ENCODE measurements at regions not wholly inside any gene's neighbourhood (a gene's known extent, or its start where the extent isn't known, plus 50 kb on each side); places are given as distances from the start of the nearest gene placed in this dataset.

DNA sequence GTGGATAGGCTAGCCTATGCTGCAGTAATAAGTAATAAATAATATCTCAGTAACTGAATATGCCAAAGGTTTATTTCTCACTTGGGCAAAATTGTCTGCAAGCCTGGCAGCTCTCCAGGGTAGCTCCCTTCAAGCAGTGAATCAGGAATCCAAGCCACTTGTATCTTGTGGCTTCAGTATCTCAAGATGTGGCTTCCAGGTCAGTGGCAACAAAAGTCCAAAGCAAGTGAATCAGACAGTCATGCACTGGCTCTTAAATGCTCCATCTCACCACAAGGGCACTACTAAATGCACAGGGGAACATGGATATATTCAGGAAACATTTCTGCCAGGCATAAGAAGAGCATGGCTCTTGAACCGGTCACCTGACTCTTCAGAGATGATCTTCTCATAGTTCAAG is 126.3 kb downstream of the KCTD12 start:
- POLR2A ChIA-PET, result interaction anchor here (0.5 kb wide), 1 partner anchor 92 kb away, joined by 3 read pairs; no protein-coding TSS in a partner anchor
- TF ChIP-seq ZNF384 (IDR thresholded peaks at IDR 0.05) (no peak), FOXM1 (IDR thresholded peaks at IDR 0.05; ENCODE audit: borderline replicate concordance) (no peak), SUZ12 (IDR thresholded peaks at IDR 0.05) (no peak), FOXA1 (IDR thresholded peaks at IDR 0.05) (no peak), L3MBTL2 (conservative IDR thresholded peaks at IDR 0.05) (no peak), ARNT (IDR thresholded peaks at IDR 0.05) (no peak), PKNOX1 (IDR thresholded peaks at IDR 0.05) (no peak)
- CTCF ChIA-PET, result interaction anchor here (1.3 kb wide), 1 partner anchor 125 kb away, joined by 3 read pairs; no protein-coding TSS in a partner anchor
- no peak for DNase-seq (ENCODE audit: extremely low spot score)

DNA sequence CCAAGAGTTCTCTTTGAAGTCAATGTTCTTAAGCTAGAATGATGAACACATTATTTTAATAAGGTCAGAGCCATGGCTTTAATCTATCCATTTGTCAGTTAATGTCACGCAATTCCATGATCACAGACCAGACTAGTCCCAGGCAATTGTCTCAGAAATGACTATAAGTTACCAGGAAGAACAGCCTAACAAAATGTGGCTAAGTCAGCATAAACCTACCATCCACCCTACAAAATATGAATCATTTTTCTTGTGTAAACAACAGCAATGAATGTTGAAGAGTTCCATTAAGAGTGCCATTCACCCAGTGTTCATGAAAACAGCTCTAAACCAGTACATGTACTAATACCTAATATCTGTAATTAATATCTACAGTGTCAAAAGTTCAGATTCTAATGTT is 127.5 kb downstream of the KCTD12 start:
- CTCF ChIA-PET, result interaction anchor here (1.3 kb wide), 1 partner anchor 126 kb away, joined by 3 read pairs; no protein-coding TSS in a partner anchor
- POLR2A ChIA-PET, result no interaction called here
- TF ChIP-seq ZNF384 (IDR thresholded peaks at IDR 0.05) (no peak), ELF4 (IDR thresholded peaks at IDR 0.05) (no peak), HDGF (IDR thresholded peaks at IDR 0.05; ENCODE audit: borderline replicate concordance) (no peak), PKNOX1 (IDR thresholded peaks at IDR 0.05) (no peak), SUZ12 (IDR thresholded peaks at IDR 0.05) (no peak)
- no peak for DNase-seq (ENCODE audit: extremely low spot score)

DNA sequence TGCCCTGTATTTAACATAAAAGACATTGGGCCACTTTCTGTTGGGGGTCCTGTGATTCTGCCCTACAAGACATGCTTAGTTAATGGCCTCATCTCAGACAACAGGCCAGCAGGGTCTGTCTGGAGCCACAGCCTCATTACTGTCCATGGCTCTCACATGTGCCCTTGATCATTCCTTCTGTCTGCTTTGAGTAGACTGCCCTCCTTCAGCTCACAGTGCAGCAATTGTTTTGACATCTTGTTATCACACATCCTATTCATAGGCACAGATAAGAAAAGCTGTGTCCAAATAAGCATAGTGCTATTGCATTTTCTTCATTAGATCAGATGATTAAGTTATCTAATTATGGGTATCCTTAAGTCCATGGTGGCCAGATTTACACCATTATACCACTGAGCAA is 127.9 kb downstream of the KCTD12 start:
- ChIA-PET POLR2A (no interaction called here), CTCF (no interaction called here)
- TF ChIP-seq CTBP1 (IDR thresholded peaks at IDR 0.05; ENCODE audit: borderline replicate concordance) (no peak), TARDBP (IDR thresholded peaks at IDR 0.05) (no peak), ARNT (IDR thresholded peaks at IDR 0.05) (no peak), L3MBTL2 (conservative IDR thresholded peaks at IDR 0.05) (no peak), HDGF (IDR thresholded peaks at IDR 0.05; ENCODE audit: borderline replicate concordance) (no peak), FOXK2 (IDR thresholded peaks at IDR 0.05) (no peak), FOXM1 (IDR thresholded peaks at IDR 0.05; ENCODE audit: borderline replicate concordance) (no peak), LEF1 (IDR thresholded peaks at IDR 0.05; ENCODE audit: borderline replicate concordance) (no peak), SUZ12 (IDR thresholded peaks at IDR 0.05) (no peak), PKNOX1 (IDR thresholded peaks at IDR 0.05) (no peak), SP1 (IDR thresholded peaks at IDR 0.05) (no peak), NFRKB (IDR thresholded peaks at IDR 0.05) (no peak)
- no peak for DNase-seq (ENCODE audit: extremely low spot score)

DNA sequence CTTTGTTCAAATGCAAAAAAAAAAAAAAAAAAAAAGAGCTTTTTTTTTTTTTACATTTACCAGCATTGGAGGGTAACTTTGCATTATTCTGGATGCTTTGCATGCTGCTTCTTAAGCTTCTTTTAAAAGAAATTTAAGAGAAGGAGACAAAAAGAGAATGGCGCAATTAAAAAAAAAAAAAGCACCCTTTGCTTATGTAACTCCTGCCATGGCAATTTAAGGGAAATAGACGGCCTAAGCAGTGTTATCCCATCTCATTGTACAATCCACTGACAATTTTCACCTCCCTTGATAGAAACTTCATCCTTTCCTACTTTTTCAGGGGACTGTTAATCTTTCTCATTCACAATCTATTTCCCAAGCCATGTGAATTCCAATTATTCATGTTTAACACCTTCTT is 129.8 kb downstream of the KCTD12 start:
- TF ChIP-seq ZNF384 (IDR thresholded peaks at IDR 0.05), result no peak
- no peak for TF ChIP-seq L3MBTL2 (conservative IDR thresholded peaks at IDR 0.05)
- no peak for TF ChIP-seq FOXA1 (IDR thresholded peaks at IDR 0.05)
- TF ChIP-seq ELF4 (IDR thresholded peaks at IDR 0.05), result no peak
- no peak for TF ChIP-seq BHLHE40 (IDR thresholded peaks at IDR 0.05; ENCODE audit: borderline replicate concordance)
- TF ChIP-seq LEF1 (IDR thresholded peaks at IDR 0.05; ENCODE audit: borderline replicate concordance), result no peak
- no peak for TF ChIP-seq PKNOX1 (IDR thresholded peaks at IDR 0.05)
- no peak for TF ChIP-seq SUZ12 (IDR thresholded peaks at IDR 0.05)
- TF ChIP-seq NFRKB (IDR thresholded peaks at IDR 0.05), result no peak
- TF ChIP-seq TARDBP (IDR thresholded peaks at IDR 0.05), result no peak
- TF ChIP-seq HDGF (IDR thresholded peaks at IDR 0.05; ENCODE audit: borderline replicate concordance), result no peak
- no peak for TF ChIP-seq CTBP1 (IDR thresholded peaks at IDR 0.05; ENCODE audit: borderline replicate concordance)
- TF ChIP-seq SP1 (IDR thresholded peaks at IDR 0.05), result no peak
- ChIA-PET CTCF (interaction anchor here (0.6 kb wide), 1 partner anchor 1086 kb away, joined by 4 read pairs; no protein-coding TSS in a partner anchor), POLR2A (no interaction called here)
- DNase-seq (ENCODE audit: extremely low spot score), result no peak

GRCh38 chr13:76754414-76754813 is 131.8 kb downstream of the KCTD12 start:
- ChIA-PET POLR2A (interaction anchor here (0.6 kb wide), 1 partner anchor 406 kb away, joined by 4 read pairs; no protein-coding TSS in a partner anchor), CTCF (no interaction called here)
- DNase-seq (ENCODE audit: extremely low spot score), result no peak
- no peak for TF ChIP-seq TARDBP (IDR thresholded peaks at IDR 0.05)
- no peak for TF ChIP-seq BHLHE40 (IDR thresholded peaks at IDR 0.05; ENCODE audit: borderline replicate concordance)
- TF ChIP-seq FOXM1 (IDR thresholded peaks at IDR 0.05; ENCODE audit: borderline replicate concordance), result no peak
- TF ChIP-seq SP1 (IDR thresholded peaks at IDR 0.05), result no peak
- TF ChIP-seq ZNF384 (IDR thresholded peaks at IDR 0.05), result no peak
- no peak for TF ChIP-seq PKNOX1 (IDR thresholded peaks at IDR 0.05)
- no peak for TF ChIP-seq CTBP1 (IDR thresholded peaks at IDR 0.05; ENCODE audit: borderline replicate concordance)
- TF ChIP-seq HDGF (IDR thresholded peaks at IDR 0.05; ENCODE audit: borderline replicate concordance), result no peak
- no peak for TF ChIP-seq ARNT (IDR thresholded peaks at IDR 0.05)
- TF ChIP-seq SUZ12 (IDR thresholded peaks at IDR 0.05), result no peak
- no peak for TF ChIP-seq LEF1 (IDR thresholded peaks at IDR 0.05; ENCODE audit: borderline replicate concordance)
- no peak for TF ChIP-seq FOXA1 (IDR thresholded peaks at IDR 0.05)
- no peak for TF ChIP-seq ELF4 (IDR thresholded peaks at IDR 0.05)
- TF ChIP-seq FOXK2 (IDR thresholded peaks at IDR 0.05), result no peak
- no peak for TF ChIP-seq L3MBTL2 (conservative IDR thresholded peaks at IDR 0.05)
- no peak for TF ChIP-seq NFRKB (IDR thresholded peaks at IDR 0.05)

All from HEK293T (cell line).